Activated naive CD4-positive, alpha-beta T cell treated with anti-CD3 and anti-CD28 coated beads, Interleukin-2, amount 10 ng/mL, durations not matched to agents 7 days and 5 days (primary cell): ENCODE measurements at regions not wholly inside any gene's neighbourhood (a gene's known extent, or its start where the extent isn't known, plus 50 kb on each side); places are given as distances from the start of the nearest gene placed in this dataset.
"Not testable (repeated sequence)": the region's sequence is repeated elsewhere in the genome, so short reads cannot be mapped to it uniquely, and the experiment has no call there.

Experiments used
- CTCF ChIA-PET: fragments of 350-600 bp; sonication (Branson Sonifier 250); formaldehyde crosslinking; loops from one replicate; lab custom pipeline; 2021; ENCODE audit warnings: antibody characterized with exemption; lab: Charles Lee
- DNase-seq: peaks from one replicate; pipeline ENCODE4 v3.0.0-alpha.2; 2020
- H3K27ac Mint-ChIP-seq: one replicate; pipeline ENCODE4 v1.8.0; 2021; ENCODE audit warnings: mild to moderate bottlenecking, moderate library complexity, mixed read lengths
- H3K27me3 Mint-ChIP-seq: one replicate; pipeline ENCODE4 v1.8.0; 2021; ENCODE audit warnings: mild to moderate bottlenecking, mixed read lengths
- H3K36me3 Mint-ChIP-seq: one replicate; pipeline ENCODE4 v1.8.0; 2021; ENCODE audit warnings: mixed read lengths
- H3K4me1 Mint-ChIP-seq: one replicate; pipeline ENCODE4 v1.8.0; 2021; ENCODE audit warnings: mixed read lengths
- H3K4me3 Mint-ChIP-seq: one replicate; pipeline ENCODE4 v1.8.0; 2021; ENCODE audit warnings: mild to moderate bottlenecking, moderate library complexity, mixed read lengths
- H3K9me3 Mint-ChIP-seq: one replicate; pipeline ENCODE4 v1.8.0; 2021; ENCODE audit warnings: mixed read lengths

- DNase-seq: no peak
- H3K4me1 Mint-ChIP-seq: no peaks in the 10 kb centered on the region
- no peaks in the 10 kb centered on the region for H3K36me3 Mint-ChIP-seq
- peaks cover 2% of the 10 kb centered on the region for H3K9me3 Mint-ChIP-seq
- H3K4me3 Mint-ChIP-seq: no peak overlapping the region
- H3K27ac Mint-ChIP-seq: no peak overlapping the region
- H3K27me3 Mint-ChIP-seq: no peaks in the 10 kb centered on the region
- CTCF ChIA-PET: no interaction called here
Measured at GRCh38 chr1:189962181-189962580, 515.5 kb downstream of the BRINP3 start.

GRCh38 chr1:189970331-189971230, 507.1 kb downstream of the BRINP3 start:
- Mint-ChIP-seq H3K27ac (no peak overlapping the region), H3K9me3 (peaks cover 5% of the 10 kb centered on the region), H3K4me3 (no peak overlapping the region), H3K4me1 (no peaks in the 10 kb centered on the region), H3K27me3 (no peaks in the 10 kb centered on the region), H3K36me3 (no peaks in the 10 kb centered on the region)
- DNase-seq: no peak
- CTCF ChIA-PET: no interaction called here

- no peaks in the 10 kb centered on the region for H3K4me1 Mint-ChIP-seq
- H3K9me3 Mint-ChIP-seq: peaks cover 5% of the 10 kb centered on the region
- CTCF ChIA-PET: no interaction called here
- H3K27me3 Mint-ChIP-seq: no peaks in the 10 kb centered on the region
- no peak for DNase-seq
- no peaks in the 10 kb centered on the region for H3K36me3 Mint-ChIP-seq
- H3K4me3 Mint-ChIP-seq: no peak overlapping the region
- no peak overlapping the region for H3K27ac Mint-ChIP-seq
Measured at GRCh38 chr1:189971656-189972055, 506.0 kb downstream of the BRINP3 start.

- Mint-ChIP-seq H3K9me3 (peaks cover 4% of the 10 kb centered on the region), H3K4me1 (no peaks in the 10 kb centered on the region), H3K4me3 (no peak overlapping the region), H3K36me3 (no peaks in the 10 kb centered on the region), H3K27ac (no peak overlapping the region), H3K27me3 (no peaks in the 10 kb centered on the region)
- no peak for DNase-seq
- CTCF ChIA-PET: no interaction called here
Measured at GRCh38 chr1:189977184-189977583, 500.5 kb downstream of the BRINP3 start.

DNA sequence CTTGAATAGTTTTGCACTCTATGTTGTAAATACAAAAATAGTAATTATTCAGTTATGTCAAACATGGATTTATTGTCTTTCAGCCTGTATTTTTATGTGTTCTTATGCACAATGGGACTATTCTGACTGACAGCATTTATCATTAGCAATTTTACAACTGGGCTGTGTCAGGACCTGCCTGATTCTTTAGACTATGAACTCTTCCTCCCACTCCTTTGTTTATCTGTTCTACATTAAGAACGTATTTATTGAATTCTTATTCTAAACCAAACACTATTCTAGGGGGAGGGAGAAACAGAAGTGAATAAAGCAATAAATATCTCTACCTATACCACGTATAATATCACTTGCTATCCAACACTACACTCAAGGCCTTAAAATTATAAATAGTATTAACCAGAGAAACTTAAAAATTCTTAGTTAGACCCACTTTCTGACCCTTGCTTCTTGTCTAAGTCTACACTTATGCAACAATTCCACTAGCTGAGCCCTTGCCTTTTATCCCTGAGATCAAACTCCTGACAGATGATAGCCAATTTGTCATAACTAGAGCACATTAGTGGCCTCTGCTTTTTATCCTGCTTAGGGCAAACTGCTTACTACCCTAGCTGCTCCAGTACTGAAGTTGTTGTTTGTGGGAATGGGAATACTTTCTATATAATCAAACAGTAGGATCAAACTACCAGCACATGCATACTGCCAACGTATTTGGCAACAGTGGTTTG, 494.3 kb downstream of the BRINP3 start:
- Mint-ChIP-seq H3K27me3 (no peaks in the 10 kb centered on the region), H3K4me1 (no peaks in the 10 kb centered on the region), H3K9me3 (peaks cover 14% of the 10 kb centered on the region), H3K27ac (no peak overlapping the region), H3K4me3 (no peak overlapping the region), H3K36me3 (no peaks in the 10 kb centered on the region)
- CTCF ChIA-PET: no interaction called here
- DNase-seq: no peak

DNA sequence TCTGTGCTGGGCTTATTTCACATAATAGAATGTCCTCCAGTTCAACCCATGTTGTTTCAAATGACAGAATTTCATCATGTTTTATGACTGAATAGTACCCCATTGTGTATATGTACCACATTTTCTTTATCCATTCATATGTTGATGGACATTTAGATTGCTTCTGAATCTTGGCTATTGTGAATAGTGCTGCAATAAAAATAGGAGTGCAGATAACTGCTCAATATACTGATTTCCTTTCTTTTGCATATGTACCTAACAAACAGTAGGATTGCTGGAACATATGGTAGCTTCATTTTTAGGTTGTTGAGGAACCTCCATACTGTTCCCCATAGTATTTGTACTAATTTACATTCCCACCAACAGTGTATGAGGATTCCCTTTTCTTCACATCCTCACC, 491.1 kb downstream of the BRINP3 start:
- peaks cover 22% of the 10 kb centered on the region for H3K9me3 Mint-ChIP-seq
- H3K27ac Mint-ChIP-seq: no peak overlapping the region
- H3K4me3 Mint-ChIP-seq: no peak overlapping the region
- no peaks in the 10 kb centered on the region for H3K4me1 Mint-ChIP-seq
- DNase-seq: no peak
- CTCF ChIA-PET: no interaction called here
- no peaks in the 10 kb centered on the region for H3K36me3 Mint-ChIP-seq
- no peaks in the 10 kb centered on the region for H3K27me3 Mint-ChIP-seq

GRCh38 chr1:189987509-189987908, 490.2 kb downstream of the BRINP3 start:
- no peaks in the 10 kb centered on the region for H3K36me3 Mint-ChIP-seq
- CTCF ChIA-PET: no interaction called here
- no peaks in the 10 kb centered on the region for H3K27me3 Mint-ChIP-seq

GRCh38 chr1:189992856-189993255, 484.8 kb downstream of the BRINP3 start:
- Mint-ChIP-seq H3K27ac (no peak overlapping the region), H3K9me3 (peaks cover 22% of the 10 kb centered on the region), H3K27me3 (no peaks in the 10 kb centered on the region), H3K4me1 (no peaks in the 10 kb centered on the region), H3K4me3 (no peak overlapping the region), H3K36me3 (no peaks in the 10 kb centered on the region)
- CTCF ChIA-PET: no interaction called here
- no peak for DNase-seq

More at GRCh38 chr1:189987509-189987908, 490.2 kb downstream of the BRINP3 start:
- Mint-ChIP-seq H3K4me1 (no peaks in the 10 kb centered on the region), H3K4me3 (no peak overlapping the region), H3K27ac (no peak overlapping the region), H3K9me3 (peaks cover 26% of the 10 kb centered on the region)
- DNase-seq: no peak

GRCh38 chr1:190000365-190000872, 477.2 kb downstream of the BRINP3 start:
- CTCF ChIA-PET: no interaction called here
- Mint-ChIP-seq H3K4me1 (no peaks in the 10 kb centered on the region), H3K36me3 (no peaks in the 10 kb centered on the region), H3K4me3 (no peak overlapping the region), H3K9me3 (no peaks in the 10 kb centered on the region), H3K27ac (no peak overlapping the region), H3K27me3 (no peaks in the 10 kb centered on the region)
- no peak for DNase-seq

DNA sequence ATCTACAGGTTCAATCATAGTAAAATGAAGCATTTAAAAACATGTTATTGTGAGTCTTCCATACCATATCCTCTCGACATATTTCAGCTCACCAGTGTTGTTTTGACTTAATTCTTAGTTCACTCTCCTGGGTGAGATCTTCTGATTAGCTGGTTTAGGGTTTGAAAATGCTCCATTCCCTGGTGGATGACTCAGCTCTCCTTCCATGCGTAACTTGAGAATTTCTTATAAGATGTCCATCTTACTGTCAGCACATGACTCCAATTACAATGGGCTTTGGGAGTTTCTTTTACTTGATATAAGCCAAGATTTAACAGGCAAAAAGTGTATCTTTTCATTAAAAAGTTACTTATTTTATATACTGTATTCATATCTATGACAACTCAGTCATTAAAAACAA, 476.5 kb downstream of the BRINP3 start:
- no peaks in the 10 kb centered on the region for H3K4me1 Mint-ChIP-seq
- DNase-seq: no peak
- H3K4me3 Mint-ChIP-seq: no peak overlapping the region
- H3K27me3 Mint-ChIP-seq: no peaks in the 10 kb centered on the region
- H3K27ac Mint-ChIP-seq: no peak overlapping the region
- H3K9me3 Mint-ChIP-seq: peaks cover 3% of the 10 kb centered on the region
- no peaks in the 10 kb centered on the region for H3K36me3 Mint-ChIP-seq
- CTCF ChIA-PET: no interaction called here

DNA sequence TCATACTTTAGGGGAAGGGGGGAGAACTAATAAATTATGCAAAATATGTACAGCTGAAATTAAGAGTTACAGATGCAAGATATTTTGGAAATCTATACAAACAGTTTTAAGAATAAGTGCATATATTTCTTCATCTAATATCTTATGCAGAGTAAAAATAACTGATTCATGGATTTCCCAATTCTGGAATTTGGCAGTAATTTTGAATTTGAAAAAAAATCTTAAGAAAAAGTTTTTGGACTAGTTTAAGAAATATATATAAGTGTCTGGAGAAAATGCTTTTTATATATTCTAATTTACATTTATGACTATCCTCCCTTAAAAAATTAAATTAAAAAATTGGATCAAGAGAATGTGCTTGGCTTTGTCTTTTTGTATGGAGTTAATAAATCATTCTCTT, 474.3 kb downstream of the BRINP3 start:
- Mint-ChIP-seq H3K4me3 (no peak overlapping the region), H3K27me3 (no peaks in the 10 kb centered on the region), H3K4me1 (no peaks in the 10 kb centered on the region), H3K27ac (no peak overlapping the region), H3K36me3 (no peaks in the 10 kb centered on the region), H3K9me3 (peaks cover 3% of the 10 kb centered on the region)
- no peak for DNase-seq
- CTCF ChIA-PET: no interaction called here

- Mint-ChIP-seq H3K27me3 (no peaks in the 10 kb centered on the region), H3K4me3 (no peak overlapping the region), H3K36me3 (no peaks in the 10 kb centered on the region), H3K4me1 (no peaks in the 10 kb centered on the region), H3K27ac (no peak overlapping the region), H3K9me3 (peaks cover 12% of the 10 kb centered on the region)
- no peak for DNase-seq
- CTCF ChIA-PET: no interaction called here
Measured at GRCh38 chr1:190011585-190011984, 466.1 kb downstream of the BRINP3 start.

GRCh38 chr1:190019151-190019550, 458.5 kb downstream of the BRINP3 start:
- H3K4me1 Mint-ChIP-seq, H3K36me3 Mint-ChIP-seq, H3K4me3 Mint-ChIP-seq, H3K27me3 Mint-ChIP-seq, CTCF ChIA-PET, DNase-seq, H3K27ac Mint-ChIP-seq: not testable (repeated sequence)
- peaks cover 14% of the 10 kb centered on the region for H3K9me3 Mint-ChIP-seq

GRCh38 chr1:190019717-190020116, 457.9 kb downstream of the BRINP3 start:
- CTCF ChIA-PET: no interaction called here
- Mint-ChIP-seq H3K27ac (no peak overlapping the region), H3K9me3 (peaks cover 11% of the 10 kb centered on the region), H3K36me3 (no peaks in the 10 kb centered on the region), H3K27me3 (no peaks in the 10 kb centered on the region), H3K4me3 (no peak overlapping the region), H3K4me1 (no peaks in the 10 kb centered on the region)
- no peak for DNase-seq

DNA sequence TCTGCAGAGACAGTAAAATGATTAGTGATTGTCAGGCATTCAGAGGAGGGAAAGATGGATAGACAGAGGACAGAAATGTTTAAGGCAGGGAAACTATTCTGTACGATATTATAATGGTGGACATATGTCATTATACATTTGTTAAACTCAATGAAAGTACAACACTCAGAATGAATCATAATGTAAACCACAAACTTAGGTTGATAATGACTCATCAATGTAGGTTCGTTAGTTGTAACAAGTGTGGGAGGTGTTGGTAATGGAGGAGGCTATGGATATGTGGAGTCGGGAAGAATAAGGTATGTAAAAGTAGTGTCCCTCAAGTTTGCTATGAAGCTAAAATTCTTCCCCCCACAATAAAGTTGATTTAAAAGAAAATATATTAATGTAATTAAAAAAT, 455.0 kb downstream of the BRINP3 start:
- peaks cover 11% of the 10 kb centered on the region for H3K9me3 Mint-ChIP-seq
- no peaks in the 10 kb centered on the region for H3K4me1 Mint-ChIP-seq
- no peak overlapping the region for H3K4me3 Mint-ChIP-seq
- CTCF ChIA-PET: no interaction called here
- no peak overlapping the region for H3K27ac Mint-ChIP-seq
- H3K36me3 Mint-ChIP-seq: no peaks in the 10 kb centered on the region
- no peaks in the 10 kb centered on the region for H3K27me3 Mint-ChIP-seq
- no peak for DNase-seq
